NCI-H128 (cell line): ENCODE measurements at regions not wholly inside any gene's neighbourhood (a gene's known extent, or its start where the extent isn't known, plus 50 kb on each side); places are given as distances from the start of the nearest gene placed in this dataset.
"Not testable (repeated sequence)": the region's sequence is repeated elsewhere in the genome, so short reads cannot be mapped to it uniquely, and the experiment has no call there.

Source experiments
- DNase-seq: peaks from one replicate; lab custom pipeline; 2025; ENCODE audit not compliant: unreplicated experiment; lab: John Stamatoyannopoulos, UW

- not testable (repeated sequence) for DNase-seq
These were observed 452.5 kb upstream of the NDN start for GRCh38 chr15:24139622-24140021.

- not testable (repeated sequence) for DNase-seq
These were observed 458.0 kb upstream of the NDN start for GRCh38 chr15:24145070-24145469.

GRCh38 chr15:24146251-24146650 lies 459.1 kb upstream of the NDN start:
- no peak for DNase-seq

GRCh38 chr15:24150542-24150941 lies 463.4 kb upstream of the NDN start:
- no peak for DNase-seq

- not testable (repeated sequence) for DNase-seq
These were observed 471.2 kb upstream of the NDN start for GRCh38 chr15:24158306-24158705.

- not testable (repeated sequence) for DNase-seq
These were observed 478.4 kb upstream of the NDN start for GRCh38 chr15:24165512-24165911.

GRCh38 chr15:24202297-24202696 lies 473.3 kb upstream of the NPAP1 start:
- not testable (repeated sequence) for DNase-seq

- DNase-seq: not testable (repeated sequence)
These were observed 463.7 kb upstream of the NPAP1 start for GRCh38 chr15:24211742-24212476.

- no peak for DNase-seq
These were observed 451.8 kb upstream of the NPAP1 start for GRCh38 chr15:24223739-24224138.

GRCh38 chr15:24224161-24224560 lies 451.4 kb upstream of the NPAP1 start:
- no peak for DNase-seq

- DNase-seq: not testable (repeated sequence)
These were observed 446.7 kb upstream of the NPAP1 start for GRCh38 chr15:24228922-24229321.

- DNase-seq: not testable (repeated sequence)
These were observed 442.4 kb upstream of the NPAP1 start for GRCh38 chr15:24233134-24233533.

- not testable (repeated sequence) for DNase-seq
These were observed 435.0 kb upstream of the NPAP1 start for GRCh38 chr15:24240580-24240979.

GRCh38 chr15:24259106-24259505 lies 416.5 kb upstream of the NPAP1 start:
- DNase-seq: not testable (repeated sequence)

- not testable (repeated sequence) for DNase-seq
These were observed 415.2 kb upstream of the NPAP1 start for GRCh38 chr15:24260407-24260806.

GRCh38 chr15:24260854-24261253 lies 414.7 kb upstream of the NPAP1 start:
- DNase-seq: not testable (repeated sequence)

- DNase-seq: not testable (repeated sequence)
These were observed 406.9 kb upstream of the NPAP1 start for GRCh38 chr15:24268536-24269165.

GRCh38 chr15:24269166-24269571 lies 406.4 kb upstream of the NPAP1 start:
- no peak for DNase-seq

GRCh38 chr15:24269923-24270322 lies 405.7 kb upstream of the NPAP1 start:
- DNase-seq: no peak

- not testable (repeated sequence) for DNase-seq
These were observed 403.9 kb upstream of the NPAP1 start for GRCh38 chr15:24271496-24272244.

GRCh38 chr15:24292837-24293236 lies 382.7 kb upstream of the NPAP1 start:
- no peak for DNase-seq
